ENCODE measurements at regions not wholly inside any gene's neighbourhood (a gene's known extent, or its start where the extent isn't known, plus 50 kb on each side); places are given as distances from the start of the nearest gene placed in this dataset.

DNA sequence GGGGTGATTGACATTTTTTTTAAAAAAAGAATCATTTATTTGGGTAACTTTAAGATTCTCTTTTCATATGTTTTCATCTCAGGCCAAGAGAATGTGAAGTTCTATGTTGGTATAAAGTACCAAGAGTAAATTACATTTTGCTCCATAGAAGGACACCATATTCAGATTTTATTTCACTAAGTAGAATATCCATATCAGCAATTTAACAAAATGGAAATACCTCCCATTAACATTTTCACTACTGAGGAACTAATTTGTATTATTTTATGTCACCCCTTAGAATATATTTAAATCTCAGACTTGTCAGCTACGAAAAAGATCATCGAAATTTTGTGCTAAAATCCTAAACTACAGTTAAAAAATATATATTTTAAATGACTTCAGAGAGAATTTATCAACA, 274.3 kb downstream of the SEMA3D start:
- TF ChIP-seq CTCF (IDR thresholded peaks at IDR 0.05) (no peak), SMC3 (IDR thresholded peaks at IDR 0.05) (no peak), PHF8 (IDR thresholded peaks at IDR 0.05; ENCODE audit: borderline replicate concordance, low read depth) (no peak), JUN (IDR thresholded peaks at IDR 0.05) (no peak), EP300 (IDR thresholded peaks at IDR 0.05) (no peak), MAFK (IDR thresholded peaks at IDR 0.05; ENCODE audit: partially characterized antibody) (no peak), KDM1A (IDR thresholded peaks at IDR 0.05; ENCODE audit: low read depth) (no peak), REST (IDR thresholded peaks at IDR 0.05) (no peak), ELK1 (IDR thresholded peaks at IDR 0.05; ENCODE audit: low read depth, low read length) (no peak), SREBF2 (IDR thresholded peaks at IDR 0.05) (no peak)
- TF ChIP-seq, protein P1, sequence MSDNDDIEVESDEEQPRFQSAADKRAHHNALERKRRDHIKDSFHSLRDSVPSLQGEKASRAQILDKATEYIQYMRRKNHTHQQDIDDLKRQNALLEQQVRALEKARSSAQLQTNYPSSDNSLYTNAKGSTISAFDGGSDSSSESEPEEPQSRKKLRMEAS (IDR thresholded peaks at IDR 0.05), result no peak
